NCI-H2196 (cell line): ENCODE measurements at regions not wholly inside any gene's neighbourhood (a gene's known extent, or its start where the extent isn't known, plus 50 kb on each side); places are given as distances from the start of the nearest gene placed in this dataset.

ENCODE experiments used
- DNase-seq: peaks from one replicate; lab custom pipeline; 2025; ENCODE audit not compliant: unreplicated experiment; lab: John Stamatoyannopoulos, UW

GRCh38 chr2:118251427-118251826 lies 163.2 kb downstream of the INSIG2 start:
- no peak for DNase-seq

- no peak for DNase-seq
Observed at GRCh38 chr2:118250463-118250862, 162.2 kb downstream of the INSIG2 start.

GRCh38 chr2:118250001-118250400 lies 161.7 kb downstream of the INSIG2 start:
- DNase-seq, result no peak

- no peak for DNase-seq
Observed at GRCh38 chr2:118249531-118249930, 161.3 kb downstream of the INSIG2 start.

DNA sequence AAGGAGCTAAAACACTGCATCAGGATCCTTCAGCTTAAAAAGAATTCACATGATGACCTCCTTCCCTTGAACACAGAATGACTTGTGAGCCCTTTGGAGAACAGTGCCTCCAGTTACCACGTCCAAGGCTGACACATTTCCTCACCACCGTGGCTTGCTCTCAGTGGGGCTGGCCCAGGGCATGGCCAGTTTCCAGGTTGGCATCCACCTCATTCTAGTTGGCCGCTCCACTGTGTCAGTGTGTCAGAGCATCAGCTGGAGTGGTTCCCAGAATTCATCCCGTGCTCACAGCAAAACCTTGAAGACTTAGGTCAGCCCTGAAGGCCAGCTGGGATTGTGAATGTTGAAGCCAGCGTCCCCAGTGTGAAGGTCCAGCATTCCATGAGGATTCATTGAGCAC lies 158.5 kb downstream of the INSIG2 start:
- DNase-seq, result no peak

DNA sequence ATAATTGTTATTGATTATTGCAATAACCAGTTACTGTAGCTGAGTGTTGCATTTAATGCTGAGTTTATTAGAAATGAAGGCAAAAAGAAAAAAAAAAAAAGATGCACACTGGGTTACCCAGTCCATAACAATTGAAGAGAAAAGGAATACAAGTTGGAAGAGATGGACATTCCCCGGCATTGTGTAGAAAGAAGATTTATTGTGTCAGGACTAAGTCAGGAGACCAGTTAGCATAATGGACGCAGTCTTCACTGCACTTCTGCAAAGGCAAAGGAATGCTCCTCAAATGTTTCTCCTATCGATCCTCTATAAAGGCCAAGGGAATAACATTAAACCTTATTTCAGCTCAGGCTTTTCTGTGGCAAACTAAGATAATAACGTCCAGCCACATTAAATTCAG lies 157.8 kb downstream of the INSIG2 start:
- no peak for DNase-seq

DNA sequence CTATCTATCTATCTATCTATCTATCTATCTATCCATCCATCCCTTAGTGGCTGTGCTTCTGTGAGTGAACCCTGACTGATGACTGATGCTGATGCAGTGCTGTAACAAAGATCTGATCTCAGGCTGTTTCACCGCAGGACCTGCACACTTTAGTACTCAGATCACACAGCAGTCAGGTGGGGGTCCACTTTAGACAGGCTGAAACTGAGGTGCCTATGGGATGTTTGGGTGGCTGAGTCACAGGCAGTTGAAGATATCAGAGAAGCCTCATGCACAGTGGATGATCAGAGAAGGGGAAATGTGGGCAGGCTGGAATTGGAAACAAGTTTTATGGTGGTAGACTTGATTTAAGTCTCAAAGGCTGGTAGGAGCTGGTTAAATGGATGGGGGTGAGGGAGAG lies 156.4 kb downstream of the INSIG2 start:
- no peak for DNase-seq

GRCh38 chr2:118243031-118243430 lies 154.8 kb downstream of the INSIG2 start:
- DNase-seq, result no peak

DNA sequence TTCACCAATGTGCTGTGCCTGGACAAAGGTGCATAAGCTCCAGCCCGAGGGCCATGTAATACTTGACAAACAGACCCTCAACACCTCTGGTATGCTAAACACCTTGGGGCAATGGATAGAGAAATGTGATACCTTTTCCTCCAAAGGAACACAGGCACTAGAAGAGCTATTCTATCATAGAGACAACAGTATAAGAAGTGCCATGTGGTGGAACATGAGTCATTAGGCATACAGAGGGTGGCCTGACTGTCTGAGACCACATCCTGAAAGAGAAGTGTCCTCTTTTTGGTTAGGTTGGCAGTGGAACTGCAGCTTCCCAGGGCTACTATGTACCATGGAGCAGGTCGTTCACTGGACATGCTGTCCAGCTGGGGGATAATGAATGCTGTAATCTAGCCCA lies 153.9 kb downstream of the INSIG2 start:
- DNase-seq, result no peak

DNA sequence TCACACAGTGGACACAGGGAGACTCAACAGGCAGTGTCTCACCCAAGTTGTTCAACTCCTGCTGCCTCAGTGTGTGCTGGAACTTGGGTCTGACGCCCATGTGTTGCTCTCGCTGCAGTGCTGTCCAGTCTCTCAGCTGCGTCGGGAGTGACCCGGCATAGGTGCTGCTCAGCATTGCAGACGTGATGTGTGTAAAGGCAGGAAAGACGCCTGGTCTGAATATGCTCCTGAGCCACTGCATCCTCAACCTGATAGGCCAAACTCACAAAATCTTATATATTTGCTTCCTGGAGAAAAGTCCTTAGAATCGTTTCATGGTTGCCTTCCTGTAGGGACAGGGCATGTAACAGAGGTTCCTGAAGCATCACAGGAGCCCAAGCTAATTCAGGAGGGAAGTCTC lies 152.9 kb downstream of the INSIG2 start:
- no peak for DNase-seq

DNA sequence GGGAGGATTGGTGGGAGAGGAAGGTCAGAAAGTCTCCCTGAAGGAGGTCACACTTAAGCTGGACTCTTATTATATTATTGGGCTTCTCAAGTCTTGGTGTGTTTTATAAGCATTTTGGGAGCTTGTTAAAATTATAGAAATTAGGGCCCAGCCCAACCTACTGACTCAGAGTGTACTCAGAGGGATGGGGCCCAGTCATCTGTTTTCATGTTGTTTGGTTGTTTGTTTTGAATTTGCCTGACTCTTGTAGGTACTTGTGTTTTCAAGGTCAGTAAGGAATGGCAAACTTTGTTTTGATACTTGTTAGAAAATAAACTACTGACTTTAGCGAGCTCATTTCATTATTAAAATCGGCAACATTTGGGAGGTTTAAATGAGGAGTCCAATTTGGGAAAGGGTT lies 152.0 kb downstream of the INSIG2 start:
- no peak for DNase-seq

DNA sequence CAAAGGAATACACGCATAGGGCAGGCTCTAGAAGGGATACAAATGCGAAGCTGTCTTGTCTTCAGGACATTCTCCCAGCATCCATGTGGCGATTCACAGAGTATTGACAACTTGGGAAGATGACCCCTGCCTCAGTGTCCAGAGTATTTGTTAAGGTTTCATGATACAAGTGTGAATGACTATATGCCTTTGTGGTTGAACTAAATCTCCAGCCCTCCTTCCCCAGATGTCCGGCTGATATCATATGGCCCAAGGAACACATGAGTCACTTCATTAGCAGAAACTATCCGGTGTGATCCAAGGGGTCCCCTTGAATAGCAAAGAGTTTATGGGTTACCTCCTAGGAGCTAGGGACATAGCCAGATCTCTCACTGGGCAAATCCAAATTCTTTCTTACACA lies 151.0 kb downstream of the INSIG2 start:
- no peak for DNase-seq

- no peak for DNase-seq
Observed at GRCh38 chr2:118237451-118237850, 149.2 kb downstream of the INSIG2 start.

DNA sequence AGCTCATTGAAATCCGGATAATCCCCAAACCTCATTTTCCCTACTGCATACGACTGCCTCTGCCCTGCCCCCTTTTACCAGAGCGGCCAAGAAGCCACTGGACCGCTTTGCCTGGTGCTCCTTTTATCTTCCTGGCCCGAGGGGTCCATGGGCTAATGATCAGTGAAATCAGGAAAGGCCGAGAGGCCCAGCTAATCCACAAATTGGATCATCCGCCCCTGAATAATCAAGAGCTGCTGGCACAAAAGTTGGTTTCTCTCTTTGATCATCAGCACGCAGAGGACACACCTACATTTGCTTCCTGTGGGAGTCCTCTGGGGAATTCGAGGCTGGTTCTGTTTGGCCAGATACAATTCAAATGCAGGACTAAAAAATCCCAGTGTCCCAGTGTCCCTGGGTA lies 144.5 kb downstream of the INSIG2 start:
- no peak for DNase-seq

DNA sequence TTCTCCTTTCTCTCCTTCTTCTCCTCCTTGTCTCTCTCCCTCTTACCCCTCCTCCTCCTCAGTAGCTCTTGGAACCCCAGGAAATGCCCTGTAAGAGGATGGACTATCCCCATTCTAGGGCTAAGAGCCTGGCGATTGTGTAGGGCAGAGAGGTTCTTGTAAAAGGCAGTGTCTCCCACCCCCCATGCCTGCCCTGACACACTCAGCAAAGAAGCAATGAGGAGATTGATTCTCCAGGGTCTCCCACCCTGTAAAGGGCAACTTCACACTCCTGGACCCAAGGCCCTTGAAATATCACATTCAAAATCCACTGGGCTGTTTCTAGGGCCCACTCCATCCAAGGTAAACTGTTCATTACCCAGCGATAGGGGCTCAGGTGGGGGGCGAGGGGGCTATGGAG lies 144.1 kb downstream of the INSIG2 start:
- no peak for DNase-seq

DNA sequence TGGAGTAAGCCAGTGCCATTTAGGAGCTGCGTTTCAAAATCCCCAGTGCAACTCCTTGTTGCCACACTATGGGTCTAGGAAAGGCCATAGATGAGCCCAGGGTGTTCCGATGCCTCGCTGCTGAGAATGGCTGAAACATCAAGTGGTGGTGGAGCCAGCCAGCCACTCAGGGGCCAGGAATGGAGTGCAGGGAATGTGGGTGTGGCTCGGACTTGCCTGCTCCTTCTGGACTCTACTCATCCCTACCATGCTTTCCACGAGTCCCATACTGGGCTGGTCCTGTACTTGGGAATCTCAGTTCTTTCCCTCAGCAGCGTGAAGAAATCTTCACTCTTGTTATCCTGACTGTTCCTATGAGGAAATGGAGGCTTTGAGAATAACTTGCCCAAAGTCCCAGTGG lies 143.5 kb downstream of the INSIG2 start:
- no peak for DNase-seq

- DNase-seq, result no peak
Observed at GRCh38 chr2:118227698-118228508, 139.6 kb downstream of the INSIG2 start.

- DNase-seq, result no peak
Observed at GRCh38 chr2:118225666-118226065, 137.4 kb downstream of the INSIG2 start.

DNA sequence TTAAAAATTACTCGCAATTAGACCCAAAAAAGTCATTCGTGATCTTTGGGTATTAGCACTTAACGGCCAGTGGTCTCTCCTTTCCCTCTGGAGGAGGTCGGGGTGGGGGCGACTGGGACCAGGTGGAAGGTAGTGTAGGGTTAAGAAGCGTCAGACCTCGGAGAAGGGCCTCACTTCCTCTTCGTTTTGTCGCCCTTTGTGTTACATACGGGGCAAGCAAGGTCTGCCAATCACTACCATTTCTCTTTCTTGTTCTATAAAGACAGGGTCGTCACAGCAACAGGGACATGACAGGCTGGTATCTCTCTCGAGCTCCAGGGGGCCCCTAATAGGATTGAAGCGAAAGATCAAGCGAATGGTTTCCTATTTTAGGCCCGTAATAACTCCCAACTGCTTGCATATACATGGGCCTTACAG lies 136.6 kb downstream of the INSIG2 start:
- DNase-seq, result no peak

- no peak for DNase-seq
Observed at GRCh38 chr2:118223992-118224894, 136.0 kb downstream of the INSIG2 start.

GRCh38 chr2:118223511-118223991 lies 135.3 kb downstream of the INSIG2 start:
- DNase-seq, result no peak
